CD4-positive, alpha-beta T cell treated with Interleukin-10 for 1 hour (primary cell): ENCODE measurements at regions not wholly inside any gene's neighbourhood (a gene's known extent, or its start where the extent isn't known, plus 50 kb on each side); places are given as distances from the start of the nearest gene placed in this dataset.
"Not testable (repeated sequence)": the region's sequence is repeated elsewhere in the genome, so short reads cannot be mapped to it uniquely, and the experiment has no call there.

Source experiments
- DNase-seq: peaks from one replicate; pipeline ENCODE4 v3.0.0-alpha.2; 2020

GRCh38 chr2:180591947-180592346 lies 388.5 kb upstream of the UBE2E3 start:
- DNase-seq: no peak

- peak; percentile 31 for DNase-seq
Observed at GRCh38 chr2:180591093-180591781, 389.2 kb upstream of the UBE2E3 start.

GRCh38 chr2:180583441-180584140 lies 396.8 kb upstream of the UBE2E3 start:
- no peak for DNase-seq

GRCh38 chr2:180579388-180579787 lies 401.0 kb upstream of the UBE2E3 start:
- DNase-seq: no peak

- no peak for DNase-seq
Observed at GRCh38 chr2:180578441-180578840, 402.0 kb upstream of the UBE2E3 start.

GRCh38 chr2:180577567-180577966 lies 402.8 kb upstream of the UBE2E3 start:
- no peak for DNase-seq

- no peak for DNase-seq
Observed at GRCh38 chr2:180573951-180574350, 406.5 kb upstream of the UBE2E3 start.

GRCh38 chr2:180572346-180572745 lies 408.1 kb upstream of the UBE2E3 start:
- DNase-seq: no peak

- DNase-seq: no peak
Observed at GRCh38 chr2:180571559-180571958, 408.8 kb upstream of the UBE2E3 start.

GRCh38 chr2:180570864-180571263 lies 409.5 kb upstream of the UBE2E3 start:
- no peak for DNase-seq

GRCh38 chr2:180564051-180564450 lies 416.4 kb upstream of the UBE2E3 start:
- no peak for DNase-seq

- no peak for DNase-seq
Observed at GRCh38 chr2:180562378-180562777, 418.0 kb upstream of the UBE2E3 start.

- DNase-seq: no peak
Observed at GRCh38 chr2:180559771-180560170, 420.6 kb upstream of the UBE2E3 start.

- DNase-seq: no peak
Observed at GRCh38 chr2:180559038-180559437, 421.4 kb upstream of the UBE2E3 start.

GRCh38 chr2:180555391-180555965 lies 424.9 kb upstream of the UBE2E3 start:
- DNase-seq: no peak

GRCh38 chr2:180554330-180554729 lies 426.1 kb upstream of the UBE2E3 start:
- DNase-seq: no peak

- DNase-seq: no peak
Observed at GRCh38 chr2:180553094-180553715, 427.2 kb upstream of the UBE2E3 start.

- DNase-seq: no peak
Observed at GRCh38 chr2:180542511-180542910, 437.9 kb upstream of the UBE2E3 start.

- no peak for DNase-seq
Observed at GRCh38 chr2:180540761-180541160, 439.6 kb upstream of the UBE2E3 start.

- no peak for DNase-seq
Observed at GRCh38 chr2:180539541-180539940, 440.9 kb upstream of the UBE2E3 start.

- no peak for DNase-seq
Observed at GRCh38 chr2:180535289-180535688, 445.1 kb upstream of the UBE2E3 start.

- not testable (repeated sequence) for DNase-seq
Observed at GRCh38 chr2:180531787-180532186, 448.6 kb upstream of the UBE2E3 start.

- DNase-seq: no peak
Observed at GRCh38 chr2:180524499-180524898, 455.9 kb upstream of the UBE2E3 start.
